K562 (cell line): ENCODE measurements at regions not wholly inside any gene's neighbourhood (a gene's known extent, or its start where the extent isn't known, plus 50 kb on each side); places are given as distances from the start of the nearest gene placed in this dataset.

ENCODE experiments used
- ATAC-seq: fragments of 200-7000 bp; cut with Tn5 transposase; 3 replicates; pipeline ENCODE4 v1.9.1; 2020; ENCODE audit warnings: moderate library complexity
- BruUV-seq: library from RNA; stranded (reverse); fragments of 400-500 nt; replicated peaks from 2 replicates; lab custom pipeline; 2021; lab: Mats Ljungman, UMichigan
- CTCF ChIA-PET: fragments of 300-600 bp; formaldehyde crosslinking; extraction: SDS; loops from one replicate; lab custom pipeline; 2021; ENCODE audit warnings: low intra/inter-chr PET ratio; lab: Yijun Ruan, JAX
- POLR2A ChIA-PET: fragments of 300-600, 350-650 bp; sonication (Branson Sonifier 250); formaldehyde crosslinking; extraction: SDS; loops from one replicate; lab custom pipeline; 2021; ENCODE audit warnings: antibody characterized with exemption, inconsistent platforms; lab: Yijun Ruan, JAX
- DNase-seq, 4 experiments: peaks; one replicate each; pipeline versions ENCODE4 v3.0.0 to v3.0.0-alpha.2; 2011 to 2018; ENCODE audit warnings: low spot score in 3 of 4, mixed read lengths in 3 of 4; ENCODE audit errors: extremely low read depth in 1 of 4
- FAIRE-seq: peaks from 2 replicates; lab custom pipeline; 2011; peaks lifted over from hg19 to GRCh38; lab: Jason Lieb, UNC
- H2AFZ ChIP-seq: 2 replicates; pipeline ENCODE4 v1.6.0; 2011; ENCODE audit warnings: low read depth, low read length, control low read depth, inconsistent platforms
- H3K27ac ChIP-seq: fragments of 200-600 bp; 3 replicates; pipeline ENCODE4 v1.8.0; 2011; ENCODE audit warnings: low read depth, mild to moderate bottlenecking, control low read depth, inconsistent platforms, low read length, moderate library complexity, mixed read lengths; ENCODE audit errors: extremely low read depth
- H3K27me3 ChIP-seq, 2 experiments: fragments of 300-600 bp in 1 of 2; 2 replicates in 1 of 2; 3 replicates in 1 of 2; pipeline versions ENCODE4 v1.6.0 to v1.8.0; 2011; ENCODE audit warnings: inconsistent platforms in 2 of 2, low read length in 2 of 2, mild to moderate bottlenecking in 1 of 2, mixed read lengths in 1 of 2, moderate library complexity in 1 of 2; ENCODE audit not compliant: control insufficient read depth in 2 of 2, insufficient read depth in 2 of 2
- H3K36me3 ChIP-seq: fragments of 300-600 bp; 3 replicates; pipeline ENCODE4 v1.8.0; 2011; ENCODE audit warnings: mild to moderate bottlenecking, low read length, inconsistent platforms; ENCODE audit not compliant: control insufficient read depth, insufficient read depth
- H3K4me1 ChIP-seq, 2 experiments: fragments of 200-600 bp in 1 of 2; replicated peaks in 1 of 2; 2 replicates in 1 of 2; 3 replicates in 1 of 2; pipeline versions ENCODE4 v1.5.1 to v1.8.0; 2011; ENCODE audit warnings: inconsistent platforms in 2 of 2, low read length in 2 of 2, mild to moderate bottlenecking in 1 of 2, mixed read lengths in 1 of 2, moderate library complexity in 1 of 2; ENCODE audit not compliant: control insufficient read depth in 2 of 2, insufficient read depth in 2 of 2
- H3K4me2 ChIP-seq: 2 replicates; pipeline ENCODE4 v1.6.1; 2011; ENCODE audit warnings: low read length, control low read depth, inconsistent platforms, mixed read lengths; ENCODE audit not compliant: insufficient read depth
- H3K4me3 ChIP-seq: fragments of 200-600 bp; sonication (generic), shearing (Covaris generic); 2 replicates; pipeline ENCODE4 v1.5.1; 2016; ENCODE audit warnings: control low read depth, inconsistent platforms
- H3K79me2 ChIP-seq: fragments of 200-600 bp; 3 replicates; pipeline ENCODE4 v1.8.0; 2011; ENCODE audit warnings: low read length, inconsistent platforms; ENCODE audit not compliant: control insufficient read depth, insufficient read depth
- H3K9ac ChIP-seq, 2 experiments: 2 replicates each; pipeline versions ENCODE4 v1.6.0 to v1.6.1; 2011; ENCODE audit warnings: low read depth in 2 of 2, low read length in 2 of 2, control low read depth in 1 of 2, inconsistent platforms in 1 of 2, mild to moderate bottlenecking in 1 of 2, mixed read lengths in 1 of 2; ENCODE audit not compliant: insufficient read depth in 1 of 2
- H3K9me1 ChIP-seq: one replicate; pipeline ENCODE4 v1.6.0; 2011; ENCODE audit warnings: inconsistent platforms, mild to moderate bottlenecking, low read length, moderate library complexity; ENCODE audit not compliant: control insufficient read depth, insufficient read depth
- H3K9me3 ChIP-seq: replicated peaks from 2 replicates; pipeline ENCODE4 v1.5.1; 2011; ENCODE audit warnings: low read depth, low read length, inconsistent platforms; ENCODE audit not compliant: control insufficient read depth, insufficient read depth
- H4K20me1 ChIP-seq: replicated peaks from 2 replicates; pipeline ENCODE4 v1.6.1; 2011; ENCODE audit warnings: low read length, inconsistent platforms, mixed read lengths; ENCODE audit not compliant: control insufficient read depth, insufficient read depth
- BACH1 ChIP-seq: fragments of 200-800 bp; sonication (Bioruptor generic); IDR thresholded peaks from 2 replicates; pipeline ENCODE4 v1.6.1; 2016; ENCODE audit warnings: missing genetic modification characterization, missing compliant biosample characterization
- CC2D1A ChIP-seq: fragments of 450-650 bp; IDR thresholded peaks from 2 replicates; pipeline ENCODE4 v1.6.1; 2017; ENCODE audit warnings: mild to moderate bottlenecking
- CREB1 ChIP-seq, 2 experiments: sonication (generic) in 1 of 2; formaldehyde crosslinking in 1 of 2; IDR thresholded peaks; 2 replicates each; pipeline versions ENCODE4 v1.6.1 to v1.8.0; 2012 to 2022; ENCODE audit warnings: inconsistent platforms in 1 of 2, mild to moderate bottlenecking in 1 of 2, missing genetic modification reagents in 1 of 2, moderate library complexity in 1 of 2
- E2F8 ChIP-seq: fragments of 450-650 bp; IDR thresholded peaks from 2 replicates; pipeline ENCODE4 v1.7.1; 2018; ENCODE audit warnings: mild to moderate bottlenecking, low read depth; ENCODE audit not compliant: partially characterized antibody
- HDAC8 ChIP-seq: fragments of 450-650 bp; IDR thresholded peaks from 2 replicates; pipeline ENCODE4 v1.6.1; 2016; ENCODE audit warnings: mild to moderate bottlenecking, missing genetic modification characterization, moderate library complexity, missing compliant biosample characterization
- ILK ChIP-seq: fragments of 450-650 bp; IDR thresholded peaks from 2 replicates; pipeline ENCODE4 v1.6.1; 2016; ENCODE audit warnings: missing genetic modification characterization, low read depth, mild to moderate bottlenecking, missing compliant biosample characterization, moderate library complexity, borderline replicate concordance
- MYNN ChIP-seq, 2 experiments: sonication (generic); formaldehyde crosslinking in 1 of 2; IDR thresholded peaks; 2 replicates each; pipeline versions ENCODE4 v1.5.0 to v1.6.1; 2016 to 2020; ENCODE audit warnings: antibody characterized with exemption in 1 of 2, missing genetic modification reagents in 1 of 2
- NBN ChIP-seq: fragments of 450-650 bp; IDR thresholded peaks from 2 replicates; pipeline ENCODE4 v1.6.1; 2016; ENCODE audit warnings: low read depth, mild to moderate bottlenecking
- NCOR1 ChIP-seq: fragments of 450-650 bp; IDR thresholded peaks from 2 replicates; pipeline ENCODE4 v1.6.1; 2016; ENCODE audit warnings: mild to moderate bottlenecking, moderate library complexity
- PURB ChIP-seq: sonication (generic); formaldehyde crosslinking; IDR thresholded peaks from 2 replicates; pipeline ENCODE4 v1.9.0; 2021; ENCODE audit warnings: low read depth, mild to moderate bottlenecking, missing genetic modification reagents
- RFX1 ChIP-seq: fragments of 450-650 bp; IDR thresholded peaks from 2 replicates; pipeline ENCODE4 v1.6.1; 2016; ENCODE audit warnings: mild to moderate bottlenecking, moderate library complexity
- SMAD2 ChIP-seq: fragments of 150-350 bp; IDR thresholded peaks from 2 replicates; pipeline ENCODE4 v1.6.1; 2014; ENCODE audit warnings: low read depth, mild to moderate bottlenecking, low read length
- STAG1 ChIP-seq: sonication (generic); formaldehyde crosslinking; IDR thresholded peaks from 2 replicates; pipeline ENCODE4 v1.5.0; 2020; ENCODE audit warnings: missing genetic modification reagents, borderline replicate concordance
- ZEB2 ChIP-seq: fragments of 450-650 bp; IDR thresholded peaks from 2 replicates; pipeline ENCODE4 v1.6.1; 2016
- ZNF24 ChIP-seq: fragments of 450-650 bp; IDR thresholded peaks from 2 replicates; pipeline ENCODE4 v1.6.1; 2016
- ZNF668 ChIP-seq: fragments of 250-450 bp; sonication (Bioruptor Pico); IDR thresholded peaks from 2 replicates; pipeline ENCODE4 v1.8.0; 2022; ENCODE audit warnings: mild to moderate bottlenecking, inconsistent platforms
- ZNF766 ChIP-seq: fragments of 200-800 bp; sonication (Bioruptor generic); conservative IDR thresholded peaks from 2 replicates; pipeline ENCODE4 v1.6.1; 2016; ENCODE audit warnings: missing genetic modification characterization, missing compliant biosample characterization
- in situ Hi-C: fragments of 300-500 bp; cut with MboI; formaldehyde crosslinking; loops from 4 replicates; pipeline ENCODE4 v1.15.0; 2018; ENCODE audit warnings: inconsistent platforms, mixed read lengths
- intact Hi-C: fragments of 100-400 bp; cut with micrococcal nuclease; formaldehyde crosslinking; loops from 2 replicates; pipeline ENCODE4 v1.14.2; 2022

- H3K79me2 ChIP-seq, result no peaks in the 10 kb centered on the region
- in situ Hi-C loops, result no loop called here
- FAIRE-seq, result no peak
- BruUV-seq, result no TSS peak
- ChIA-PET CTCF (no interaction called here), POLR2A (no interaction called here)
- TF ChIP-seq BACH1 (tag) (no peak), ILK (tag) (no peak), CREB1 (IDR thresholded peaks at IDR 0.05) (no peak), CREB1 (CRISPR knock-in tag; IDR thresholded peaks at IDR 0.05) (no peak), SMAD2 (no peak), PURB (CRISPR knock-in tag) (no peak), STAG1 (CRISPR knock-in tag) (no peak), ZNF668 (no peak), RFX1 (no peak), ZNF766 (no peak), ZEB2 (no peak), MYNN (IDR thresholded peaks at IDR 0.05) (no peak), MYNN (CRISPR knock-in tag; IDR thresholded peaks at IDR 0.05) (no peak), NCOR1 (no peak), ZNF24 (no peak), E2F8 (no peak), NBN (no peak), HDAC8 (tag) (no peak), CC2D1A (no peak)
- no peaks in the 10 kb centered on the region for H3K9me3 ChIP-seq
- no peak overlapping the region for H2AFZ ChIP-seq
- H3K9me1 ChIP-seq, result no peaks in the 10 kb centered on the region
- no peak overlapping the region for H3K4me3 ChIP-seq
- H3K4me2 ChIP-seq, result no peak overlapping the region
- no peak for DNase-seq
- no peak overlapping the region for H3K9ac ChIP-seq
- no peaks in the 10 kb centered on the region for H3K4me1 ChIP-seq
- no peak overlapping the region for H3K27ac ChIP-seq
- no peaks in the 10 kb centered on the region for H4K20me1 ChIP-seq
- ATAC-seq, result no peak
- no peaks in the 10 kb centered on the region for H3K36me3 ChIP-seq
- no peaks in the 10 kb centered on the region for H3K27me3 ChIP-seq
- intact Hi-C loops, result no loop called here
Observed at GRCh38 chrX:96246436-96246835, 438.2 kb upstream of the DIAPH2 start.
